Osteoblast (primary cell): ENCODE measurements at regions not wholly inside any gene's neighbourhood (a gene's known extent, or its start where the extent isn't known, plus 50 kb on each side); places are given as distances from the start of the nearest gene placed in this dataset.

Source experiments
- DNase-seq: peaks from one replicate; pipeline ENCODE4 v3.0.0; 2011; ENCODE audit warnings: low spot score, mixed read lengths; ENCODE audit not compliant: insufficient read length; ENCODE audit errors: missing footprints
- H2AFZ ChIP-seq: 2 replicates; pipeline ENCODE4 v1.6.0; 2011; ENCODE audit warnings: mild to moderate bottlenecking, low read length
- H3K27ac ChIP-seq: 2 replicates; pipeline ENCODE4 v1.5.1; 2011; ENCODE audit warnings: mild to moderate bottlenecking, low read depth, low read length, moderate library complexity
- H3K27me3 ChIP-seq: 2 replicates; pipeline ENCODE4 v1.6.0; 2012; ENCODE audit warnings: mild to moderate bottlenecking, control low read depth, inconsistent platforms, low read length, moderate library complexity; ENCODE audit not compliant: insufficient read depth
- H3K36me3 ChIP-seq: 2 replicates; pipeline ENCODE4 v1.5.1; 2011; ENCODE audit warnings: mild to moderate bottlenecking, low read length, control low read depth, moderate library complexity; ENCODE audit not compliant: insufficient read depth
- H3K4me1 ChIP-seq: 2 replicates; pipeline ENCODE4 v1.5.1; 2011; ENCODE audit warnings: mild to moderate bottlenecking, low read length, control low read depth, moderate library complexity; ENCODE audit not compliant: insufficient read depth
- H3K4me2 ChIP-seq: 2 replicates; pipeline ENCODE4 v1.6.0; 2011; ENCODE audit warnings: mild to moderate bottlenecking, low read length; ENCODE audit not compliant: insufficient read depth
- H3K4me3 ChIP-seq: fragments of 200-600 bp; sonication (generic); 3 replicates; pipeline ENCODE4 v1.5.1; 2012; ENCODE audit warnings: mild to moderate bottlenecking, low read length, inconsistent platforms; ENCODE audit not compliant: insufficient read depth
- H3K79me2 ChIP-seq: 2 replicates; pipeline ENCODE4 v1.6.0; 2012; ENCODE audit warnings: mild to moderate bottlenecking, low read length, control low read depth, inconsistent platforms; ENCODE audit not compliant: insufficient read depth
- H3K9me3 ChIP-seq: 2 replicates; pipeline ENCODE4 v1.5.1; 2011; ENCODE audit warnings: low read depth, low read length, control low read depth
- H4K20me1 ChIP-seq: 2 replicates; pipeline ENCODE4 v1.6.0; 2012; ENCODE audit warnings: mild to moderate bottlenecking, low read length, control low read depth; ENCODE audit not compliant: insufficient read depth
- CTCF ChIP-seq: IDR thresholded peaks from 2 replicates; pipeline ENCODE4 v1.5.1; 2011; ENCODE audit warnings: mild to moderate bottlenecking, low read depth, low read length, moderate library complexity; ENCODE audit errors: extremely low read depth

DNA sequence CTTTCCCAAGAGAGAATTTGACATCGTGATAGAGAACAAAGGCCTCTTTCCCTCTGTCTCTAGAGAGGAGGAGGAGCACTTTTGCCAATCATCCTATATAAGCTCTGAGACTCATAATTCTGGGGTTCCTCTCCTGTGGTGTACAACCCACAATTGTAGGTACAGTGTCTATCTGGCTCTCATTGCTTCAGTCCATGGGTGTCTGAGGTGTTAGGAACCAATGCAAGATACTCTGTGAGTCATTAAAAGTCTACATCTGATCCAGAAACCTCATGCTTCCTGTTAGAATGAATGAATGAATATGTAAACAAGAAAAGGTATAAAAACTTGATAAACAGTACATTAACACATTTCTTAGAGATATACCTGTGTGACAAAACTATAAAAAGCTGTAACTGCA, 356.7 kb downstream of the QKI start:
- no peak overlapping the region for H3K27ac ChIP-seq
- no peak overlapping the region for H3K4me3 ChIP-seq
- H2AFZ ChIP-seq, result no peak overlapping the region
- no peak for DNase-seq
- TF ChIP-seq CTCF, result no peak
- no peaks in the 10 kb centered on the region for H4K20me1 ChIP-seq
- no peaks in the 10 kb centered on the region for H3K36me3 ChIP-seq
- no peaks in the 10 kb centered on the region for H3K9me3 ChIP-seq
- no peak overlapping the region for H3K4me2 ChIP-seq
- no peaks in the 10 kb centered on the region for H3K4me1 ChIP-seq
- H3K27me3 ChIP-seq, result no peaks in the 10 kb centered on the region
- H3K79me2 ChIP-seq, result no peaks in the 10 kb centered on the region

GRCh38 chr6:163768905-163769304, 354.4 kb downstream of the QKI start:
- Histone ChIP-seq H3K4me1 (no peaks in the 10 kb centered on the region), H3K4me3 (no peak overlapping the region), H3K27me3 (no peaks in the 10 kb centered on the region), H3K79me2 (no peaks in the 10 kb centered on the region), H4K20me1 (no peaks in the 10 kb centered on the region), H3K9me3 (no peaks in the 10 kb centered on the region), H2AFZ (no peak overlapping the region), H3K4me2 (no peak overlapping the region), H3K36me3 (no peaks in the 10 kb centered on the region), H3K27ac (no peak overlapping the region)
- DNase-seq, result no peak
- no peak for TF ChIP-seq CTCF

- TF ChIP-seq CTCF, result no peak
- no peak for DNase-seq
- H3K4me1 ChIP-seq, result no peaks in the 10 kb centered on the region
- H3K4me3 ChIP-seq, result no peak overlapping the region
- H3K9me3 ChIP-seq, result no peaks in the 10 kb centered on the region
- H2AFZ ChIP-seq, result no peak overlapping the region
- no peak overlapping the region for H3K27ac ChIP-seq
- H4K20me1 ChIP-seq, result no peaks in the 10 kb centered on the region
- no peak overlapping the region for H3K4me2 ChIP-seq
- no peaks in the 10 kb centered on the region for H3K79me2 ChIP-seq
- no peaks in the 10 kb centered on the region for H3K36me3 ChIP-seq
- no peaks in the 10 kb centered on the region for H3K27me3 ChIP-seq
Measured at GRCh38 chr6:163766936-163767335, 352.4 kb downstream of the QKI start.

DNA sequence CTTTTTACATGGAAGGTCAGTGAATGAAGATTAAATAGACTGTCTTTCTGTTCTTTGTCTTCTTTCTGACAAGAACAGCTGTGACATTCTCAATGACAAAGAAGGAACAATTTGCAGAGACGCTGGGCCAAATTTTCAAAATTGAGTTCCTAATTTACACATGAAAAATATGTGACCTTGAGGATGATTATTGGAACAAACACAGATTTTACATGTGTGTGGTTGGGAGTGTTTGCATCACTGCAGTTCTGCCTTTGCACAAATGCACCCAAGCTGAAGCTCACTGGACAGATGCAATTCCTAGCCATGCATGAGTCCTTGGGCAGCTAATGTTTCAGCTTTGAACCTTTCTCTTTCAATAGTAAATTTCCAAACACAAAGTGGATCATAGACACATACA, 350.8 kb downstream of the QKI start:
- no peaks in the 10 kb centered on the region for H4K20me1 ChIP-seq

More for the DNA sequence above, 350.8 kb downstream of the QKI start:
- H3K9me3 ChIP-seq, result no peaks in the 10 kb centered on the region
- no peak overlapping the region for H3K4me2 ChIP-seq
- TF ChIP-seq CTCF, result no peak
- no peak overlapping the region for H3K27ac ChIP-seq
- no peak for DNase-seq
- no peaks in the 10 kb centered on the region for H3K79me2 ChIP-seq
- no peaks in the 10 kb centered on the region for H3K4me1 ChIP-seq
- no peak overlapping the region for H2AFZ ChIP-seq
- no peaks in the 10 kb centered on the region for H3K36me3 ChIP-seq
- no peak overlapping the region for H3K4me3 ChIP-seq
- no peaks in the 10 kb centered on the region for H3K27me3 ChIP-seq
